HEK293T (cell line): ENCODE measurements at regions not wholly inside any gene's neighbourhood (a gene's known extent, or its start where the extent isn't known, plus 50 kb on each side); places are given as distances from the start of the nearest gene placed in this dataset.
"Not testable (repeated sequence)": the region's sequence is repeated elsewhere in the genome, so short reads cannot be mapped to it uniquely, and the experiment has no call there.

Experiments used
- CTCF ChIA-PET: fragments of 350-600 bp; formaldehyde crosslinking; extraction: SDS; loops from one replicate; lab custom pipeline; 2021; ENCODE audit warnings: antibody characterized with exemption, inconsistent platforms; lab: Yijun Ruan, JAX
- POLR2A ChIA-PET: fragments of 350-600 bp; formaldehyde crosslinking; extraction: SDS; loops from one replicate; lab custom pipeline; 2020; ENCODE audit warnings: antibody characterized with exemption, inconsistent platforms; lab: Yijun Ruan, JAX
- DNase-seq: peaks from one replicate; pipeline ENCODE4 v3.0.0; 2012; ENCODE audit warnings: mixed read lengths; ENCODE audit errors: extremely low spot score
- ARNT ChIP-seq: fragments of 450-650 bp; IDR thresholded peaks from 2 replicates; pipeline ENCODE4 v1.6.1; 2017; ENCODE audit warnings: mild to moderate bottlenecking
- BHLHE40 ChIP-seq: fragments of 450-650 bp; IDR thresholded peaks from 2 replicates; pipeline ENCODE4 v1.6.1; 2016; ENCODE audit warnings: mild to moderate bottlenecking, moderate library complexity, borderline replicate concordance
- CTBP1 ChIP-seq: fragments of 450-650 bp; IDR thresholded peaks from 2 replicates; pipeline ENCODE4 v1.6.1; 2016; ENCODE audit warnings: borderline replicate concordance
- ELF4 ChIP-seq: fragments of 450-650 bp; IDR thresholded peaks from 2 replicates; pipeline ENCODE4 v1.6.1; 2017; ENCODE audit warnings: antibody characterized with exemption
- FOXA1 ChIP-seq: fragments of 450-650 bp; IDR thresholded peaks from 2 replicates; pipeline ENCODE4 v1.6.1; 2016; ENCODE audit warnings: mild to moderate bottlenecking
- FOXK2 ChIP-seq: fragments of 450-650 bp; IDR thresholded peaks from 2 replicates; pipeline ENCODE4 v1.6.1; 2016; ENCODE audit warnings: mild to moderate bottlenecking
- FOXM1 ChIP-seq: fragments of 450-650 bp; IDR thresholded peaks from 2 replicates; pipeline ENCODE4 v1.6.1; 2017; ENCODE audit warnings: mild to moderate bottlenecking, borderline replicate concordance
- HDGF ChIP-seq: fragments of 450-650 bp; IDR thresholded peaks from 2 replicates; pipeline ENCODE4 v1.6.1; 2017; ENCODE audit warnings: antibody characterized with exemption, borderline replicate concordance
- L3MBTL2 ChIP-seq: fragments of 450-650 bp; conservative IDR thresholded peaks from 2 replicates; pipeline ENCODE4 v1.6.1; 2016; ENCODE audit warnings: mild to moderate bottlenecking
- LEF1 ChIP-seq: fragments of 450-650 bp; IDR thresholded peaks from 2 replicates; pipeline ENCODE4 v1.6.1; 2017; ENCODE audit warnings: mild to moderate bottlenecking, borderline replicate concordance
- NFRKB ChIP-seq: fragments of 450-650 bp; IDR thresholded peaks from 2 replicates; pipeline ENCODE4 v1.6.1; 2016; ENCODE audit warnings: mild to moderate bottlenecking, moderate library complexity
- SP1 ChIP-seq: fragments of 450-650 bp; IDR thresholded peaks from 2 replicates; pipeline ENCODE4 v1.6.1; 2017
- SUZ12 ChIP-seq: fragments of 450-650 bp; IDR thresholded peaks from 2 replicates; pipeline ENCODE4 v1.6.1; 2016; ENCODE audit warnings: mild to moderate bottlenecking
- TARDBP ChIP-seq: fragments of 450-650 bp; IDR thresholded peaks from 2 replicates; pipeline ENCODE4 v1.6.1; 2016
- ZNF384 ChIP-seq: fragments of 450-650 bp; IDR thresholded peaks from 2 replicates; pipeline ENCODE4 v1.6.1; 2016
- TF ChIP-seq, protein P1 (sequence below): fragments of 450-650 bp; IDR thresholded peaks from 2 replicates; pipeline ENCODE4 v1.6.1; 2016

- ChIA-PET POLR2A (no interaction called here), CTCF (no interaction called here)
- DNase-seq = no peak
- TF ChIP-seq FOXM1 = no peak
- no peak for TF ChIP-seq FOXA1
- TF ChIP-seq, protein P1, sequence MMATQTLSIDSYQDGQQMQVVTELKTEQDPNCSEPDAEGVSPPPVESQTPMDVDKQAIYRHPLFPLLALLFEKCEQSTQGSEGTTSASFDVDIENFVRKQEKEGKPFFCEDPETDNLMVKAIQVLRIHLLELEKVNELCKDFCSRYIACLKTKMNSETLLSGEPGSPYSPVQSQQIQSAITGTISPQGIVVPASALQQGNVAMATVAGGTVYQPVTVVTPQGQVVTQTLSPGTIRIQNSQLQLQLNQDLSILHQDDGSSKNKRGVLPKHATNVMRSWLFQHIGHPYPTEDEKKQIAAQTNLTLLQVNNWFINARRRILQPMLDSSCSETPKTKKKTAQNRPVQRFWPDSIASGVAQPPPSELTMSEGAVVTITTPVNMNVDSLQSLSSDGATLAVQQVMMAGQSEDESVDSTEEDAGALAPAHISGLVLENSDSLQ = no peak
- no peak for TF ChIP-seq NFRKB
- TF ChIP-seq L3MBTL2 = no peak
Measured at GRCh38 chr15:99464137-99464536, 101.6 kb upstream of the MEF2A start.

DNA sequence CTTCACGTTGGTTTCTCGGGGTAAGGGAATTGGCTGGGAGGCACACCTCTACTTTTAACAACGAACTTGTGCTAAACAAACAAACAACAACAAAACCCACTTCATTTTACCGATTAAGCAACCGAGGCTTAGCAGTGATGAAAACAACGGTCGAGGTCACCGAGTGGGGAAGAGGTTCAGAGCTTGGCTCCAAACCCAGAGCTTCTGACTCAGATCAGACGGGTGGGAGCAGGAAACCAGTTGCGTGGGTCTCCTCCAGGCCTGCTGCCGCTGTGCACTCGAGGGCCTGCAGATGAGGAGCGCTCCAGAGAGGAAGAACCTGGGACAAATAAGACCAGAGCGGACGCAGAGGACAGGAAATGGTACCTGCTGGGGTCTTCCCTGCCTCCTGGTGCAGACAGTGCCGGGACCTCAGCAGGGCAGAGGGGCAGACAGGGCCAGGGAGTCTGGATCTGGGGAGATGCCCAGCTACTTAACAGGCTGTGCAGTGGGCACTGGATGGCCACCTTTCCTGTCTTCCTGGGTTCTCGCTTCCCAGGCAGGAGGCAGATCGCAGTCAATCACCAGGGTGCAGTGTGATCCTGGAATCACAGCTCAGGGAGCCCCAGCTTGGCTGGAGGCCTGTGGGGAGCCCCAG, 99.0 kb upstream of the MEF2A start:
- no peak for DNase-seq
- CTCF ChIA-PET = no interaction called here
- POLR2A ChIA-PET = no interaction called here
- TF ChIP-seq TARDBP (no peak), BHLHE40 (no peak), SUZ12 (no peak), ZNF384 (no peak), LEF1 (no peak), SP1 (no peak), L3MBTL2 (no peak)

GRCh38 chr15:99467338-99467720, 98.5 kb upstream of the MEF2A start:
- ChIA-PET CTCF (no interaction called here), POLR2A (no interaction called here)
- TF ChIP-seq ZNF384 = no peak
- no peak for TF ChIP-seq FOXM1
- TF ChIP-seq SP1 = no peak
- TF ChIP-seq, protein P1 = no peak
- TF ChIP-seq CTBP1 = no peak
- TF ChIP-seq SUZ12 = no peak
- no peak for TF ChIP-seq ELF4
- no peak for TF ChIP-seq FOXK2
- no peak for TF ChIP-seq L3MBTL2
- TF ChIP-seq HDGF = no peak
- no peak for TF ChIP-seq FOXA1
- no peak for TF ChIP-seq ARNT
- TF ChIP-seq TARDBP = no peak
- TF ChIP-seq LEF1 = no peak
- TF ChIP-seq BHLHE40 = no peak
- TF ChIP-seq NFRKB = no peak
- no peak for DNase-seq

GRCh38 chr15:99467853-99468464, 97.8 kb upstream of the MEF2A start:
- ChIA-PET POLR2A (no interaction called here), CTCF (no interaction called here)
- DNase-seq = no peak
- TF ChIP-seq, protein P1 = no peak
- no peak for TF ChIP-seq FOXK2
- TF ChIP-seq SUZ12 = no peak
- no peak for TF ChIP-seq BHLHE40
- TF ChIP-seq NFRKB = no peak
- no peak for TF ChIP-seq FOXM1
- TF ChIP-seq ARNT = no peak
- TF ChIP-seq LEF1 = no peak
- TF ChIP-seq L3MBTL2 = no peak
- TF ChIP-seq ZNF384 = no peak
- no peak for TF ChIP-seq TARDBP

DNA sequence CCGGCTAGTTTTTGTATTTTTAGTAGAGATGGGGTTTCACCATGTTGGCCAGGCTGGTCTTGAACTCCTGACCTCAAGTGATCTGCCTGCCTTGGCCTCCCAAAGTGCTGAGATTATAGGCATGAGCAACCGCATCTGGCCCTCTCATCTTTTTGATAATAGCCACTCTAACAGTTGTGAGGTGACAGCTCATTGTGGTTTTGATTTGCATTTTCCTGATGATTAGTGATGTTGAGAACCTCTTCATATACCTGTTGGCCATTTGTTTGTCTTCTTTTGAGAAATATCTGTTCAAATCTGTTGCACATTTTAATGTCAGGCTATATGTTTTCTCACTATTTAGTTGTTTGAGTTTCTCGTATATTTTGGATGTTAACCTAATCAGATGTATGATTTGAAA, 95.6 kb upstream of the MEF2A start:
- POLR2A ChIA-PET, DNase-seq, CTCF ChIA-PET: not testable (repeated sequence)

- TF ChIP-seq ARNT (no peak), SP1 (no peak), CTBP1 (no peak), ELF4 (no peak), TARDBP (no peak), LEF1 (no peak), SUZ12 (no peak), BHLHE40 (no peak), HDGF (no peak)
- TF ChIP-seq, protein P1 = no peak
- POLR2A ChIA-PET = no interaction called here
- no peak for DNase-seq
- CTCF ChIA-PET = no interaction called here
Measured at GRCh38 chr15:99472416-99473145, 93.2 kb upstream of the MEF2A start.
